ENCODE measurements at regions not wholly inside any gene's neighbourhood (a gene's known extent, or its start where the extent isn't known, plus 50 kb on each side); places are given as distances from the start of the nearest gene placed in this dataset.
"Not testable (repeated sequence)": the region's sequence is repeated elsewhere in the genome, so short reads cannot be mapped to it uniquely, and the experiment has no call there.

DNA sequence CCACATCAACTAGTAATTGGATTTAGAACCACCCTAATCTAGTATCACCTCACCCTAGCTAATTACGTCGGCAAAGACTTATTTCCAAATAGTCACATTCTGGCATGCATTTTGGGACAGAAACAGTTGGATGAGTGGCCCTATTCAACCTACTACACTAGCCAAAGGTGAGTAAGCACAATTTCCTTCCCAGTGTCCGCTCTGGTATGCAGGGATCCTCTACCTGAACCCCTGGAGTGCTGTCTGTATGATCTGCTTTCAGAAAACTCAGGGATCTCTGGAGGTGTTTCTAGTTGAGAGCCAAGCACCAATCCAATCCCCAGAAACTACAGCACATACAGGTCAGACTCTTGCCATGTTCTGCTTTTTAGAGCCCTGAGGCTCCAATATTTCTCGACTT, 717.4 kb upstream of the MANEA start:
- H3K4me2 ChIP-seq (ENCODE audit: extremely low read depth, insufficient read depth, low read length), result no peak overlapping the region
- H4K20me1 ChIP-seq (ENCODE audit: control insufficient read depth, extremely low read depth, insufficient read depth, low read length), result no peaks in the 10 kb centered on the region
- H2AFZ ChIP-seq (ENCODE audit: low read length), result no peak overlapping the region
- TF ChIP-seq, protein P1, sequence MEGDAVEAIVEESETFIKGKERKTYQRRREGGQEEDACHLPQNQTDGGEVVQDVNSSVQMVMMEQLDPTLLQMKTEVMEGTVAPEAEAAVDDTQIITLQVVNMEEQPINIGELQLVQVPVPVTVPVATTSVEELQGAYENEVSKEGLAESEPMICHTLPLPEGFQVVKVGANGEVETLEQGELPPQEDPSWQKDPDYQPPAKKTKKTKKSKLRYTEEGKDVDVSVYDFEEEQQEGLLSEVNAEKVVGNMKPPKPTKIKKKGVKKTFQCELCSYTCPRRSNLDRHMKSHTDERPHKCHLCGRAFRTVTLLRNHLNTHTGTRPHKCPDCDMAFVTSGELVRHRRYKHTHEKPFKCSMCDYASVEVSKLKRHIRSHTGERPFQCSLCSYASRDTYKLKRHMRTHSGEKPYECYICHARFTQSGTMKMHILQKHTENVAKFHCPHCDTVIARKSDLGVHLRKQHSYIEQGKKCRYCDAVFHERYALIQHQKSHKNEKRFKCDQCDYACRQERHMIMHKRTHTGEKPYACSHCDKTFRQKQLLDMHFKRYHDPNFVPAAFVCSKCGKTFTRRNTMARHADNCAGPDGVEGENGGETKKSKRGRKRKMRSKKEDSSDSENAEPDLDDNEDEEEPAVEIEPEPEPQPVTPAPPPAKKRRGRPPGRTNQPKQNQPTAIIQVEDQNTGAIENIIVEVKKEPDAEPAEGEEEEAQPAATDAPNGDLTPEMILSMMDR (conservative IDR thresholded peaks at IDR 0.05 in 1 of 2, IDR thresholded peaks at IDR 0.05 in 1 of 2; ENCODE audit: low read depth in 1 of 2, low read length in 2 of 2), result no peak
- no peak for TF ChIP-seq EZH2 (IDR thresholded peaks at IDR 0.05; ENCODE audit: low read length, missing control alignments)
- H3K36me3 ChIP-seq (ENCODE audit: control insufficient read depth, insufficient read depth, low read length), result no peaks in the 10 kb centered on the region
- H3K79me2 ChIP-seq (ENCODE audit: control insufficient read depth, insufficient read depth, low read length), result no peaks in the 10 kb centered on the region
- H3K4me1 ChIP-seq (ENCODE audit: control insufficient read depth, extremely low read depth, insufficient read depth, low read length), result no peaks in the 10 kb centered on the region
- no peak overlapping the region for H3K9ac ChIP-seq (ENCODE audit: insufficient read depth, low read length)
- no peak for DNase-seq (ENCODE audit: low read depth in 2 of 2)
- H3K27ac ChIP-seq (ENCODE audit: insufficient read depth, low read length), result no peak overlapping the region
- H3K27me3 ChIP-seq (ENCODE audit: control insufficient read depth, insufficient read depth, low read length), result no peaks in the 10 kb centered on the region
- no peak overlapping the region for H3K4me3 ChIP-seq (replicated peaks in 1 of 4; ENCODE audit: control extremely low read depth in 1 of 4, insufficient read depth in 1 of 4, low read depth in 3 of 4, low read length in 4 of 4)
- no peaks in the 10 kb centered on the region for H3K9me3 ChIP-seq (ENCODE audit: control insufficient read depth, insufficient read depth, low read depth, low read length)

- not testable (repeated sequence) for H2AFZ ChIP-seq (ENCODE audit: low read length); H3K79me2 ChIP-seq (ENCODE audit: control insufficient read depth, insufficient read depth, low read length); H3K4me3 ChIP-seq (replicated peaks in 1 of 4; ENCODE audit: control extremely low read depth in 1 of 4, insufficient read depth in 1 of 4, low read depth in 3 of 4, low read length in 4 of 4); H3K9me3 ChIP-seq (ENCODE audit: control insufficient read depth, insufficient read depth, low read depth, low read length); H3K27ac ChIP-seq (ENCODE audit: insufficient read depth, low read length); H3K4me2 ChIP-seq (ENCODE audit: extremely low read depth, insufficient read depth, low read length); H3K36me3 ChIP-seq (ENCODE audit: control insufficient read depth, insufficient read depth, low read length); DNase-seq (ENCODE audit: low read depth in 2 of 2); H4K20me1 ChIP-seq (ENCODE audit: control insufficient read depth, extremely low read depth, insufficient read depth, low read length); H3K9ac ChIP-seq (ENCODE audit: insufficient read depth, low read length); H3K27me3 ChIP-seq (ENCODE audit: control insufficient read depth, insufficient read depth, low read length); H3K4me1 ChIP-seq (ENCODE audit: control insufficient read depth, extremely low read depth, insufficient read depth, low read length)
Observed at GRCh38 chr6:94856999-94857398, 720.3 kb upstream of the MANEA start.

DNA sequence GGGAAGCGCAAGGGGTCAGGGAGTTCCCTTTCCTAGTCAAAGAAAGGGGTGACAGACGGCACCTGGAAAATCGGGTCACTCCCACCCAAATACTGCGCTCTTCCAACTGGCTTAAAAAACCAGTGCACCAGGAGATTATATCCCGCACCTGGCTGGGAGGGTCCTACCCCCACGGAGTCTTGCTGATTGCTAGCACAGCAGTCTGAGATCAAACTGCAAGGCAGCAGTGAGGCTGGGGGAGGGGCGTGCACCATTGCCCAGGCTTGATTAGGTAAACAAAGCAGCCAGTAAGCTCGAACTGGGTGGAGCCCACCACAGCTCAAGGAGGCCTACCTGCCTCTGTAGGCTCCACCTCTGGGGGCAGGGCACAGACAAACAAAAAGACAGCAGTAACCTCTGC, 726.0 kb upstream of the MANEA start:
- H3K36me3 ChIP-seq (ENCODE audit: control insufficient read depth, insufficient read depth, low read length); H3K27ac ChIP-seq (ENCODE audit: insufficient read depth, low read length); H3K4me2 ChIP-seq (ENCODE audit: extremely low read depth, insufficient read depth, low read length); H3K27me3 ChIP-seq (ENCODE audit: control insufficient read depth, insufficient read depth, low read length); H3K9ac ChIP-seq (ENCODE audit: insufficient read depth, low read length); H3K4me3 ChIP-seq (replicated peaks in 1 of 4; ENCODE audit: control extremely low read depth in 1 of 4, insufficient read depth in 1 of 4, low read depth in 3 of 4, low read length in 4 of 4); H3K9me3 ChIP-seq (ENCODE audit: control insufficient read depth, insufficient read depth, low read depth, low read length); H3K4me1 ChIP-seq (ENCODE audit: control insufficient read depth, extremely low read depth, insufficient read depth, low read length); H4K20me1 ChIP-seq (ENCODE audit: control insufficient read depth, extremely low read depth, insufficient read depth, low read length); DNase-seq (ENCODE audit: low read depth in 2 of 2); H2AFZ ChIP-seq (ENCODE audit: low read length); H3K79me2 ChIP-seq (ENCODE audit: control insufficient read depth, insufficient read depth, low read length): not testable (repeated sequence)

- Histone ChIP-seq H3K9ac (ENCODE audit: insufficient read depth, low read length) (no peak overlapping the region), H3K4me3 (replicated peaks in 1 of 4; ENCODE audit: control extremely low read depth in 1 of 4, insufficient read depth in 1 of 4, low read depth in 3 of 4, low read length in 4 of 4) (no peak overlapping the region), H3K79me2 (ENCODE audit: control insufficient read depth, insufficient read depth, low read length) (no peaks in the 10 kb centered on the region), H4K20me1 (ENCODE audit: control insufficient read depth, extremely low read depth, insufficient read depth, low read length) (no peaks in the 10 kb centered on the region), H2AFZ (ENCODE audit: low read length) (no peak overlapping the region), H3K4me2 (ENCODE audit: extremely low read depth, insufficient read depth, low read length) (no peak overlapping the region), H3K27me3 (ENCODE audit: control insufficient read depth, insufficient read depth, low read length) (no peaks in the 10 kb centered on the region), H3K9me3 (ENCODE audit: control insufficient read depth, insufficient read depth, low read depth, low read length) (no peaks in the 10 kb centered on the region), H3K4me1 (ENCODE audit: control insufficient read depth, extremely low read depth, insufficient read depth, low read length) (no peaks in the 10 kb centered on the region), H3K36me3 (ENCODE audit: control insufficient read depth, insufficient read depth, low read length) (no peaks in the 10 kb centered on the region), H3K27ac (ENCODE audit: insufficient read depth, low read length) (no peak overlapping the region)
- TF ChIP-seq EZH2 (IDR thresholded peaks at IDR 0.05; ENCODE audit: low read length, missing control alignments), result no peak
- DNase-seq (ENCODE audit: low read depth in 2 of 2), result no peak
Observed at GRCh38 chr6:94845742-94846141, 731.6 kb upstream of the MANEA start.
